K562 (cell line): ENCODE measurements at regions not wholly inside any gene's neighbourhood (a gene's known extent, or its start where the extent isn't known, plus 50 kb on each side); places are given as distances from the start of the nearest gene placed in this dataset.

Experiments
- AFF4 ChIP-seq: sonication (generic); formaldehyde crosslinking; IDR thresholded peaks from 2 replicates; pipeline ENCODE4 v1.8.0; 2023; ENCODE audit warnings: mild to moderate bottlenecking, missing genetic modification reagents
- HNRNPK ChIP-seq: fragments of 200-400 bp; formaldehyde crosslinking; IDR thresholded peaks from one replicate; pipeline ENCODE4 v1.6.1; 2018; ENCODE audit warnings: mild to moderate bottlenecking, low read depth, low read length; ENCODE audit not compliant: poor library complexity, severe bottlenecking
- MECOM ChIP-seq: fragments of 250-450 bp; sonication (Bioruptor Pico); IDR thresholded peaks from 2 replicates; pipeline ENCODE4 v1.8.0; 2022; ENCODE audit warnings: inconsistent platforms
- NCOR1 ChIP-seq: fragments of 450-650 bp; IDR thresholded peaks from 2 replicates; pipeline ENCODE4 v1.6.1; 2016; ENCODE audit warnings: mild to moderate bottlenecking, moderate library complexity
- NFATC3 ChIP-seq: fragments of 450-650 bp; IDR thresholded peaks from 2 replicates; pipeline ENCODE4 v1.6.1; 2017; ENCODE audit warnings: mild to moderate bottlenecking
- NFYB ChIP-seq: IDR thresholded peaks from 2 replicates; pipeline ENCODE4 v1.6.1; 2011; ENCODE audit warnings: mild to moderate bottlenecking, moderate library complexity; ENCODE audit not compliant: insufficient read length; ENCODE audit errors: extremely low read depth
- SREBF2 ChIP-seq: sonication (generic); formaldehyde crosslinking; IDR thresholded peaks from 2 replicates; pipeline ENCODE4 v1.4.0; 2020; ENCODE audit warnings: mild to moderate bottlenecking, missing genetic modification reagents
- ZNF444 ChIP-seq: fragments of 250-450 bp; sonication (Bioruptor Pico); IDR thresholded peaks from 2 replicates; pipeline ENCODE4 v1.4.0; 2020; ENCODE audit warnings: mild to moderate bottlenecking, moderate library complexity
- ZNF764 ChIP-seq: fragments of 250-450 bp; sonication (Bioruptor Pico); IDR thresholded peaks from 2 replicates; pipeline ENCODE4 v1.4.0; 2020; ENCODE audit warnings: low read depth, mild to moderate bottlenecking, moderate library complexity
- TF ChIP-seq, protein P1 (sequence below): fragments of 250-450 bp; sonication (Bioruptor Pico); IDR thresholded peaks from 2 replicates; pipeline ENCODE4 v1.5.0; 2021; ENCODE audit warnings: mild to moderate bottlenecking, borderline replicate concordance
- TF ChIP-seq, protein P2 (sequence below): fragments of 250-450 bp; sonication (Bioruptor Pico); IDR thresholded peaks from 2 replicates; pipeline ENCODE4 v1.8.0; 2022; ENCODE audit warnings: inconsistent platforms

GRCh38 chr11:115722711-115723110 is 218.5 kb upstream of the CADM1 start (continued):
- no peak for TF ChIP-seq AFF4 (CRISPR knock-in tag)
- no peak for TF ChIP-seq NCOR1
- no peak for TF ChIP-seq SREBF2
- no peak for TF ChIP-seq HNRNPK
- TF ChIP-seq MECOM (CRISPR knock-in tag), result no peak
- TF ChIP-seq NFATC3, result no peak
- no peak for TF ChIP-seq NFYB
- TF ChIP-seq, protein P1, sequence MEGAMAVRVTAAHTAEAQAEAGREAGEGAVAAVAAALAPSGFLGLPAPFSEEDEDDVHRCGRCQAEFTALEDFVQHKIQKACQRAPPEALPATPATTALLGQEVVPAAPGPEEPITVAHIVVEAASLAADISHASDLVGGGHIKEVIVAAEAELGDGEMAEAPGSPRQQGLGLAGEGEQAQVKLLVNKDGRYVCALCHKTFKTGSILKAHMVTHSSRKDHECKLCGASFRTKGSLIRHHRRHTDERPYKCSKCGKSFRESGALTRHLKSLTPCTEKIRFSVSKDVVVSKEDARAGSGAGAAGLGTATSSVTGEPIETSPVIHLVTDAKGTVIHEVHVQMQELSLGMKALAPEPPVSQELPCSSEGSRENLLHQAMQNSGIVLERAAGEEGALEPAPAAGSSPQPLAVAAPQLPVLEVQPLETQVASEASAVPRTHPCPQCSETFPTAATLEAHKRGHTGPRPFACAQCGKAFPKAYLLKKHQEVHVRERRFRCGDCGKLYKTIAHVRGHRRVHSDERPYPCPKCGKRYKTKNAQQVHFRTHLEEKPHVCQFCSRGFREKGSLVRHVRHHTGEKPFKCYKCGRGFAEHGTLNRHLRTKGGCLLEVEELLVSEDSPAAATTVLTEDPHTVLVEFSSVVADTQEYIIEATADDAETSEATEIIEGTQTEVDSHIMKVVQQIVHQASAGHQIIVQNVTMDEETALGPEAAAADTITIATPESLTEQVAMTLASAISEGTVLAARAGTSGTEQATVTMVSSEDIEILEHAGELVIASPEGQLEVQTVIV (CRISPR knock-in tag), result no peak
- TF ChIP-seq ZNF764, result no peak
- TF ChIP-seq, protein P2, sequence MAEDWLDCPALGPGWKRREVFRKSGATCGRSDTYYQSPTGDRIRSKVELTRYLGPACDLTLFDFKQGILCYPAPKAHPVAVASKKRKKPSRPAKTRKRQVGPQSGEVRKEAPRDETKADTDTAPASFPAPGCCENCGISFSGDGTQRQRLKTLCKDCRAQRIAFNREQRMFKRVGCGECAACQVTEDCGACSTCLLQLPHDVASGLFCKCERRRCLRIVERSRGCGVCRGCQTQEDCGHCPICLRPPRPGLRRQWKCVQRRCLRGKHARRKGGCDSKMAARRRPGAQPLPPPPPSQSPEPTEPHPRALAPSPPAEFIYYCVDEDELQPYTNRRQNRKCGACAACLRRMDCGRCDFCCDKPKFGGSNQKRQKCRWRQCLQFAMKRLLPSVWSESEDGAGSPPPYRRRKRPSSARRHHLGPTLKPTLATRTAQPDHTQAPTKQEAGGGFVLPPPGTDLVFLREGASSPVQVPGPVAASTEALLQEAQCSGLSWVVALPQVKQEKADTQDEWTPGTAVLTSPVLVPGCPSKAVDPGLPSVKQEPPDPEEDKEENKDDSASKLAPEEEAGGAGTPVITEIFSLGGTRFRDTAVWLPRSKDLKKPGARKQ (CRISPR knock-in tag), result no peak
- no peak for TF ChIP-seq ZNF444 (CRISPR knock-in tag)
